Superior temporal gyrus (tissue), 1 donor: ENCODE measurements at regions not wholly inside any gene's neighbourhood (a gene's known extent, or its start where the extent isn't known, plus 50 kb on each side); places are given as distances from the start of the nearest gene placed in this dataset.
A peak's percentile ranks its signal among the peaks of the same experiment; 100 is the strongest.
"Not testable (repeated sequence)": the region's sequence is repeated elsewhere in the genome, so short reads cannot be mapped to it uniquely, and the experiment has no call there.

Experiments used
- DNase-seq: peaks from one replicate; pipeline ENCODE4 v3.0.0-alpha.2; 2016; ENCODE audit errors: extremely low spot score

DNA sequence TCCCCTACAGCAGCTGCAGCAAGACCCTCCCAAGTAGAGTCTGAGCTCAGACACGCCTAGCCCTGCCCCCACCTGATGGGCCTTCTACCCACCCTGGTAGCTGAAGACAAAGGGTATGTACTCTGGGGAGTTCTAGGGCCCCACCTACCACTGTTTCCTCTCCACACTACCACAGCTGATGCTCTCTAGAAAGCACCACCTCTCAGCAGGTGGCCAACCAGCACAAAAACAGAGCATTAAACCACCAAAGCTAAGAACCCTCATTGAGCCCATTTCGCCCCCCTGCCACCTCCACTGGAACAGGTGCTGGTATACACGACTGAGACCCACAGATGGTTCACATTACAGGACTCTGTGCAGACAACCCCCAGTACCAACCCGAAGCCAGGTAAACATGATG is 258.9 kb downstream of the SETD4 start:
- no peak for DNase-seq

DNA sequence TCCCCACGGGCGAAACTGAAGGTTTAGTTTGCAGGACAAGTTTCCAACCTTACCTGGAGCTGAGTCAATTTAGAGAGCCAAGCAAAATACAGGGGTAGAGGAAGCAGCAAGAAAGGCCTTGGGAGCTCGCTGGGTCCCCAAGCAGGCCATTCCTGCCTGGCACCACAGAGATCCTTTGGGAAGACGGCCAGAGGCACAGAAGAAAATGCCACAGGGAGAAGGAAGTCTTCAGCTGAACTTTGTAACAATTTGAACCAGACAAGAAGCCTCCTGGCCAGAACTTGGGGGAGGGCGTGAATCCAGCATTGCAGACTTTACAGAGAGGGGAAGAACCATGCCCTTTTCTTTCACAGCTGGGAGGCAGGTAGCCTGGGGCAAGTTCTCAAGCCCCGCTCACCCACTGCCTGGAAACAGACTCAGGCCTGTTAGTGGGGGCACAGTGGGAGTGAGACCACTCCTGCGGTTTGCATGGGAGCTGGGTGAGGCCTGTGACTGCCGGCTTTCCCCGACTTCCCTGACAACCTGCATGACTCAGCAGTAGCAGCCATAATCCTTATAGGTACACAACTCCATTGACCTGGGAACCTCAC is 259.4 kb downstream of the SETD4 start:
- not testable (repeated sequence) for DNase-seq

DNA sequence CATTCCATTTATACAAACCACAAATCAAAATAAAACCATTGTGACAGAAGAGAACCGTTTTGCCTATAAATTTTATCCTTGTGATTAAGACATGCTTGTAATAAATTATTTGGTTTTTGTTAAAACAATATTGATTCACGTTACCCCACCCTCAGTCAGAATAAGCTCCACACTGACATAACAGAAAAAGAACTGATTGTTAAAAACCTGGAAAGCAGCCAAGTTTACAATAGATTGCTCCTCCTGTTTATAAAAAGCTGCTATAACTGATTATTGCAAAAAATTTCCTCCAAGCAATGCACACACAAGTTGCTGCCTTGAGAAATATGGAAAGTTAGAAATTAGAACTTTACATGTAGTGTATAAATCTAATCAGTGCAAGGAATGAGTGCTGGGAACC is 263.5 kb downstream of the SETD4 start:
- peak; percentile 48 for DNase-seq

DNA sequence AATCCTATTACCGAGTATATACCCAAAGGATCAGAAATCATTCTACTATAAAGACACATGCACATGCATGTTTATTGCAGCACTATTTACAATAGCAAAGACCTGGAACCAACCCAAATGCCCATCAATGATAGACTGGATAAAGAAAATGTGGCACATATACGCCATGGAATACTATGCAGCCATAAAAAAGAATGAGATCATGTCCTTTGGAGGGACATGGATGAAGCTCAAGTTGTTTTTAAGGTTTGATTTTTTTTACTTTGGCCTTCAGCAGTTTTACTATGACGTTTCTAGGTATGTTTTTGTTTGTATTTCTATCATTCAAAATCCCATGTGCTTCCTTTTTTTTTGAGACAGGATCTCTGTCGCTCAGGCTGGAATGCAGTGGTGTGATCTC is 265.8 kb downstream of the SETD4 start:
- not testable (repeated sequence) for DNase-seq

DNA sequence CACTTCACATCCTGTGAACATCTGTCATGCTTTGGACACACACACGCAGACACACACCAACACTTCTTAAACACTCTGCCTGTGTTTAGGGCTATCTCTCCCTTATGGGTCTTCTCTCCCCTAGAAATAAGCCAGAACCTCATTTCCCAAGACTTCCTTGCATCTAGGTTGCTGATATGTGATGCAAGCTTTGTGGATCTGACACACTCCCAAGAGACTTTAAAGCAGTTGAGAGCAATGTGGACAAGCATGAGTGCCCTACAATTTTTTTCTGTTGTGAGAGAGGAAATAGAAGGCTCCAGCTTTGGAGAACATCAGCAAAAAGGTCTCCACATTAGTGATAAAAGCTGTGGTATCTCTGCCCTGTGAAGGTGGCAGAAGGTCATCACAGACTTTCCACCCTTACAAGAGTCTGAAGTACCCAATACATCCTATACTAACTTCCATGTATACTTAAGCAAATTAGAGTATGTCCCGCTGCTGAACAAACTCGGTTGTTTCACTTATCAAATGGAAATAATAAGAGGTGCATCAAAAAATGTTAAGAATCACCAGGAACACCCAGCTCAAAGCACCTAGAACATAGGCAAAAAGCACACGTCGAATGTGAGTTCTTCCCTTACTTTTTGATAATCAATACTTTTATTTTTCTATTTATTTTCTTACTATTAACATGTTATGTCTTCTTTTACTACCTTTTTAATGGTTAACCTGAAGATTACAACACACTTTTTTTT is 267.6 kb downstream of the SETD4 start:
- no peak for DNase-seq

DNA sequence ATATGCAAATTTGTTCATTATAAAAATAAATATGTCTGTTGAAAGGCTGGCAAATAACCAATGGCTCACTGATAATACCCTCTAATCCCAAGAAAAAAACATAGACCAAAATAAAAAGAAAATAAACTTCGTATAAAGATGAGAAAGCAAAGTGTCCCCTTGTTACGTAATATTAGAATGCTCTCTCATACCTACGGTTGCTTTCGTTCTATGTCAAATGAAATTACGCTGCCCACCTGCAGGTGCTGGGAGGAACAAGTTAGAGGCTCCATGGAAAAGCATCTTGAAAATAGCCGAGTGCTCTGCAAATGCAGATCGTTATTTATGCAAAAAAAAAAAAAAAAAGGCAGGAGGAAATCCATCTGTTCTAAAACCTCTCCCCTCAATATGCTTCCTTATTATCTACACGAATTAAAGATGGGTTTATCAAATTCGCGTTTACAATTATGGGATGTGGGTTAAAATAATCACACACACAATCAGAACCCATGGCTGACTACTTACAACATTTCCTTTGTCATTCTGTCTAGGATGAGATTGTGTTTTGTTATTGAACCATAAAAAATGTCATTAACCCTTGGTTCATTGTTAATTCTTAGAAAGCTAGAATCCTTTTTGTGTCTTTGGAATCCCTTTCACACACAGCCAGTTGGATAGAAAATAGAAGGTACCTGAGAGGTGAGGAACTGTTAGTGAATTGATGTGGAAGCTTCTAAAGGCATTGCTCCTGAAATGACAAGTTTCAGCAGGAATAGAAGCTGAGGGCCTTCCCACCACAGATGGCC is 268.6 kb downstream of the SETD4 start:
- no peak for DNase-seq

DNA sequence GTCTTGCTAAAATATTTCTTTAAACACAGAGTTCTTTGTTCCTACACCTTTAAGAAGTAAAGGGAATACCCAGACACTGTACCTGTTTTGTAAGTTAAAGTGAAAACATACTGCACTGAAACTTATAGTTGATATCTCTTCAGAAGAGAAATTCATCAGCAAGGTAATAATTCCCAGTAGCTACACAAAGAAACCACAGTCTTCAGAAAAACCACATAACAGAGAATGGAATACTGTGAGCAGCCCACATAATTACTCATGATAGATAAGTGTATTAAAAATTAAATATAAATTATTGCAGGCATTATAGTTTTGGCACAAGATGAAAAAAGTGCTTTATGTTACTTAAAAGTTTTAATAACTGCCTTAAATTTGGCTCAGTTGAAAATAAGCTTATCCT is 276.6 kb downstream of the SETD4 start:
- DNase-seq = no peak

DNA sequence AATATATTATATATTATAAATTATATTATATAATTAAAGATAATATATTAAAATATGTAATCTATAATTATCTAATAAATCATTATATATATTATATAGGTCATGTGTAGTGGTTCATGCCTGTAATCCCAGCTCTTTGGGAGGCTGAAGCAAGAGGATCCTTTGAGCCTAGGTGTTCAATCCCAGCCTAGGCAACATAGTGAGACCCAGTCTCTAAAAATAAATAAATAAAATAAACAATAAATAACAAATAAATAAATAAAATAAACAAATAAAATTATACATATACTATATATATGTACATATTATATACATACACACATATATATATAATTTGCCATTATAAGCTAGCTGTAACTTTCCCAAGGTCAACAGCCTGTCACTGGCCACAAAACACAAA is 277.7 kb downstream of the SETD4 start:
- DNase-seq = no peak

DNA sequence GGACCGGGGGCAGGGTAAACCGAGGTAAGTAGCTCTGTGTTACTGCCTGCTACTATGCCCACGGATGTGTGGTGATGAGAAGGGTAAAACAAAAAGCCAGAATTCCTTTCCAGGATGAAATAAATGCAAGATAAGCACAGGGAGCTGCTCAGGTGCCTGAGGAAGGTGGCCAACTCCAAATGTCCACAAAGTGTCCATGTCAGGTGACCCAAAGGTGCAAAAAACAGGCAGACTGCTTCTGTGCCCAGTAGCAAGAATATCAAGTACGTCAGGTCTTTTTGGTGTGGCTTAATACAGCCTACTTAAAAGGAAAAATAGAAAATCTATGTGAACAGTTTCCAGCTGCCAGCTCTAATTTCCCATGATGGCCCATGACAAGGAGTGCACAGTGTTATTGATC is 279.3 kb downstream of the SETD4 start:
- no peak for DNase-seq

DNA sequence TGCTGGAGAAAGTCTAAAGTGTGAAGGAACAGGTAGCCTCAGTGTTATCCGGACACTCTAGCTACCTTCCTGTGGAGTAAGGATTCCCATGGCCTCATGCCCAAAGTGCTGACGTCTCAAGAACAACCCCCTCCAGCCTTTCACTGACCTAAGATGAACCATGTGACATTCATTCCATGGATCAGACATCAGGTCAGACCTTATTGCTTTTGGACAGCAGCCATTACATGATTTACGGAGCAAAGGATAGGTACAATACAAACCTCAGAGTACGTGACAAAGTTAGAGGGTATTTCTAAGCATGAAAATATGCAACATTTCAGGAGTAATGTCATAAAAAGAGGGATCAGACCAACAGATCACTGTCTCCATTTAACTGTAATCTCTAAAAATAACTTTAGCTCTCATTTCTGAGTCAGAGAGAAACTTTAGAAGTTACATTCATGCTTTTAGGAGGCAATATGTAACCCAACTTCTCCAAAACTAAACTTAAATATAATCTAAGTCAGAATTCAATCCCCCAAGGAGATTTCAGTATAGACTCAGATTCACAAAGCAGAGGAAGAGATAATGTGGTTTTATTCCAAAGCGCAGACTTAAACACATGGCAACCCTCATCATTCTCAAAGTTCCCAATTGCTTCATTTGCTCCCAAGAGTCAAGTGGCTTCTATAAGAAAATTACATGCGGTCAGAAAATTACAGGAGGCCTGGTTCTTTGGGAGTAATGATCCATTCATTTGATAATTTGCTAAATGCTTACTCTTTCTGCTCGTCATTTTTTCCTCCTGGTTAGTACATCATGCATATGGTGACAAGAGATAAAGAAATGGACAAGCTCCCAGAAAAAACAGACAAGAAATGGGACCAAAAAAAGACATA is 280.4 kb downstream of the SETD4 start:
- no peak for DNase-seq

DNA sequence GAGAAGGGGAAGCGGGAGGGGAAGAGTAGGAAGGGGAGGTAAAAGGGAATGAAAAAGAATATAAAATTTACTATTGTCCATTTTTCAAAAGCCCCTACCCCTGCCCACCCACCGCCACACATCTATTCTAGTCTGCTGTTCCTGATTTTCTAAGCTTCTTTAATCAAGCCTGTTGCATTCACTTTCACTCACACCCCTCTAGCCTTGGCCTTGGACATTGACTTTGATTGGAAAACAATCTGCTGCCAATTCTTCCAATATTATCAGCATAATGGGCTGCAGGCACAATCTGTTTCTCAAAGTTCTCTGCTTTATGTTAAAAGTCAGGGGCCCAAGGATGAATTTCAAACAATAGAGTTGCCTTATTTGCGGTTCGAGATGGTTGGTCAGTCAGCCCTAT is 281.2 kb downstream of the SETD4 start:
- no peak for DNase-seq

DNA sequence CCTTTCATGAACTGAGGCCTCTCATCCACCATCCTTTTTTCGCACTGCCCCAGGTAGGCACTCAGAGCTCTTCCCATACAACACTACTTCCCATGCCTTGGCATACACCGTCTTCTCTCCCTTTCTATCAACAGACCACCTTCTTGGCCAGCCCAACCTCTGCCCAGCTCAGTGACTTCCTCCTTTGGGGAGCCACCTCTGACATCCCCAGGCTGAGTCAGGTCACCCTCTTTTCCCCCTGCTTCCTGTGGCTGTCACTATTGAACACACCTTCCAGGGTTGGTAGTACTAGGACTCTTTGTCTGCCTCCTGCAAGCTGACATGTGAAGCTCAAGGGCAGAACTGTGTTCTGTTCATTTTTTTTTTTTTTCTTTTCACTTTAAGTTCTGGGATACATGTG is 283.2 kb downstream of the SETD4 start:
- DNase-seq = no peak

DNA sequence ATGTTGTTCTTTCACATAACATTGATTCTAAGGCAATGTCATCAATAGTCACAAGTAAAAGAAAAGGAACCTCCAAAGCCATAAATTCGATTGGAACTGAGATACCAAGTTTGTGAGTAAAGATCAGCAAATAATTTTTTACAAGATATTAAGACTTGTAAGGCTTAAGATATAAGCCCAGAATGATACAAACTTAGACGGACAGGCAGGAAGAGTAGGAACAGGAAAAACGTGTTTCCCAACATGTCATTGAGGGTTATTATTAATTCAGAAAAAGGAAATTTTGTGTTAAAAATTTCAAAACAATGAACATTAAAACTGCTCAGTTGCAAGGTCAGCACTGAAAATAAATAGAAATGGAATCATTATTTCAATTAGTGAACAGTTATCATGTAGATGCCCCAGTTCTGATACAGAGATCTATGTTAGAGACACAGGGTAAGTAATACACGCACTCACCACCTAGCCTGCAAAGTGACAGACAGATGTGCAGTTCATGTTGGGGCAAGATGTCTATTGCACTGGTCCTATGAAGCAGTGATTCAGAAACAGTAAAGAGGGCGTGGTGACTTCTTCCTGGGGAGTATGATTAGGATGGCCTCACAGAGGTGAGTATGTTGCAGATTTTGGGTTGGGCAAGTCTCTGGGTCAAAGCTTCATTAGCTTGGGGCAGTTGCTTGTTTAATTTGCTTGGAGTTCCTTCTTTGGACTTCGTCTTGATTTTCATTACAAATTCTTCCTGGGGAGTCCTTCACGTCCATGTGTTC is 284.4 kb downstream of the SETD4 start:
- no peak for DNase-seq

DNA sequence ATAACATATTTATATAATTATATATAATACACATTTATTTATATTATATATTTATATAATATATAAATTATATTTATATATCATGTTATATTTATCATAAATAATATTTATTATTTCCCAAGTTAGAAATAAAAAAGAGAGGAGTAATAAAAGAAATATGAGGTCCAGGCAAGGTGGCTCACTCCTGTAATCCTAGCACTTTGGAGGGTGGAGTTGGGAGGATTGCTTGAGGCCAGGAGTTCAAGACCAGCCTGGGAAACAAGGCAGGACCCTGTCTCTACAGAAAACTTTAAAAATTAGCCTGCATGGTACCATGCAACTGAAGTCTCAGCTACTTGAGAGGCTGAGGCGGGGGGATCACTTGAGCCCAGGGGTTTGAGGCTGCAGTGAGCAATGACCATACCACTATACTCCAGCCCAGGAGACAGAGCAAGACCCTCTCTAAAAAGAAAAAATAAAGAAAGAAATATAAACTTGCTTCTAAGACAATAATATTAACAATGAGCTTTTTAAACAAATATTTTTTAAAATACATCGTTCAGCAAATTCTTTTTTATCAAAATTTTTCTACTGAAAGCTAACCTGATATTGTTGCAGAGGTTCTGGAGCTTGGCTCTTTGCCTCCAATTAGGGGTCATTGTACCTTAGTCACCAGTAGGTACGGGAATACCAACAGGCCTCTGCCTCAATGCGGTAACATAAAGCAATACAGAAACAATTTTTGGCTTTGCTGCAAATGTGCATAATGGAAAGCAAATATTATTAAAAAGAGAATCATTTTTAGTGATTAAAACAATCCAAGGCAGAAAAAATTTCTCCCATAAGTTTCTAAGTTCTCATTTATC is 290.0 kb downstream of the SETD4 start:
- DNase-seq = no peak

DNA sequence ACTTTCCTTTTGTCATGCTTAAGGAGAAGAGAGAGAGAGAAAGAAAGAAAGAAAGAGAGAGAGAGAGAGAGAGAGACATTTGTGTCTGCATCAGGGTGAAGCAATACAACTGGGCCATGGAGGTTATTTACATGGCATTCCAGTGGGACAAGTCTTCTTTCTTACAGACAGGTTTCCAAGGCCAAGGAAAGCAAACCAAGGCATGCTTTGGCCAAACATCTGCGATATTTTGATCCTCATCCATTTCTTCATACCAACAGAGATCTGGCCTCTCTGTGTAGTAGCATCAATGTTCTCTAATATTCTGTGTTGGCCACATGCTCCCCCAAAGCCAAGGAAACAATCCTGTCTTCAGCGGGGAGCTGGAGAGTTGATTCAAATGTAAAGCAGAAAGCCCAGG is 292.1 kb downstream of the SETD4 start:
- no peak for DNase-seq

DNA sequence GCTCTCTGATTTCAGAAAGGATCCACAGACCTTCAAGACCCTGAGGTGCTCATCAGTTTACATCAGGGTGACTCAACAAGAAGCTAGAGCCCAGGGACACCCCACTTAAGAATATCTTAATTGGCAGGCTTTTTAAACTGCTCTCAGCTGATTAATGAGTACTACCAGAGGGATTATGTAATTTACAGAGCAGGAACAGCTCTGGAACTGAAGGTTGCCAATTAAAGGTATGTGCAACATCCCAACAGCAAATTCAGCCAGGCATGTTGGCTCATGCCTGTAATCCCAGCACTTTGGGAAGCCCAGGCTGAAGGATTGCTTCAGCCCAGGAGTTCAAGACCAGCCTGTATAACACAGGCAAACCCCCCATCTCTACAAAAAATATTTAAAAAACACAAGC is 295.7 kb downstream of the SETD4 start:
- DNase-seq = no peak

DNA sequence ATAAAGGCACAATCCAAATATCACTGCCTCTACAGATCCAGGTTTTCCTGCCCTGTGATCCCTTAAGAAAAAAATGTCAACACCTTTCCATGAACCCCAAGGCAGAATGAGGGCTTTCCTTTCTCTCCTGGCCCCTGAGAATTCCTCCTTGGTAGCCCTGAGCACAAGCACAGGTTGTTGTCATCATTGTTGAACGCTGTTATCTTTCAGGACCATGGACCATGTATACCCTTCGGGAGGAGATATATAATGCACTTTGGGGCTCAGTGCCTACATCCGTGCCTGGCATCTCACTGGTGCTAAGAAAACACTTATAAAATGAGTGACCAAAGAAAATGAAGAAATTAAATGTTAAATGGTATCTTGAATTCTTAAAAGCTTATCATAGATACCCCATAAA is 296.2 kb downstream of the SETD4 start:
- DNase-seq = no peak

DNA sequence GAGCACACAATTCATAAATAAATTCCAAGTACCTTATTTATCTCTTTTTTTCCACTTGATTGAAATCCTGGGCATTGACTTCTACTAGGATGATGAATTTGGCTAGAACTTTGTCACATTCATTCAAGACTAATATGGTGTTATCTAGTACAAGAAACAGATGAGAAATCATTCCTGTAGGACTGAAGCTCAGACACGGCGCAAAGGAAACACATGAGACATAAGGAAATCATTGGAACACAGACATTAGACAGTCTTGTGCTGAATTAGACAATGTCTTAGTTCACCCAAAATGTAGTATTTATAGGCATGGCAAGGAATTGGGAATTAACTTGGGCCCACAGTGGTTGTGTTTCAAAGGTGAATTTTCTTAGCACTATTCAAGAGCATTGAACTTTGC is 305.7 kb downstream of the SETD4 start:
- no peak for DNase-seq

DNA sequence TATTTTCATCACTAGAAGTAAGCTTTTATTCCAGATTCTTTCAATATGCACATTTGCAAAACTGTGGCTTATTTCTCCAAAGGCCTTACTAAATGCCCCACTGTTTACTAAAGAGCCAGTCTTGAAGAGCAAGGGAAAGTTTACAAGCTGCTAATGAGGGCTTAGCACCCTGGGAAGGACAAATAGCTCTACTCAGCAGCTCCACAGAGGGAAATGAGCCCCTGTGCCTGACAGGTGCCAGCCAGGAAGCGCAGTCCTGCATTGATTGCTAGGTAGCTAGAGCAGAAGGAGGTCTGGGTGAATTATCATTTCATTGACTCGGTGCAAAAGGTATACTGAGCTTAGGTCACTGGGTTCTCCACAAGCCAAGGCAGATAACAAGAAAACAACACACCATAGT is 307.0 kb downstream of the SETD4 start:
- DNase-seq = no peak

DNA sequence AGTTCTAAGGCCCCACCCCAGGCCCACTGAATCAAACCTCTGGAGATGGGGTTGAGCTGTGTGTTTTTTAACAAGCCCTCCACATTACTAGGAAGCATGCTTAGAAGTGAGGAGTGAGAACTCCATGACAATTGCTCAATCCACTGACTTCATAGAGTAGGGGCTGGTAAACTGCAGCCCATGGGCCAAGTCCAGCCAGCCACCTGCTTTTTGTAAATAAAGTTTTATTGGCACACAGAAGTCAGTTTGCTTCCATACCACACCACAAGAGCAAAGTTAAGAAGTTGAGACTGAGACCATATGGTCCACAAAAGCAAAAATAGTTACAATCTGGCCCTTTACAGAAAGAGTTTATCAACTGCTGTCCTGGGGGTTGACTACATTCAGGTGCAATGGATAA is 309.2 kb downstream of the SETD4 start:
- no peak for DNase-seq
